WTC11 (cell line): ENCODE measurements at regions not wholly inside any gene's neighbourhood (a gene's known extent, or its start where the extent isn't known, plus 50 kb on each side); places are given as distances from the start of the nearest gene placed in this dataset.
A peak's percentile ranks its signal among the peaks of the same experiment; 100 is the strongest.

Source experiments
- ATAC-seq: fragments of 200-7000 bp; cut with Tn5 transposase; 2 replicates; pipeline ENCODE4 v1.10.0; 2021; ENCODE audit warnings: mild to moderate bottlenecking, moderate library complexity
- CTCF ChIA-PET: fragments of 300-600 bp; sonication (Branson Sonifier 250); formaldehyde crosslinking; loops from one replicate; lab custom pipeline; 2021; ENCODE audit warnings: antibody characterized with exemption; lab: Charles Lee
- POLR2A ChIA-PET: fragments of 350-600 bp; sonication (Branson Sonifier 250); formaldehyde crosslinking; loops from one replicate; lab custom pipeline; 2021; ENCODE audit warnings: antibody characterized with exemption; lab: Charles Lee
- DNase-seq: peaks from one replicate; pipeline ENCODE4 v3.0.0; 2021; ENCODE audit warnings: low spot score
- H3K27ac Mint-ChIP-seq: 2 replicates; pipeline ENCODE4 v1.8.0; 2021; ENCODE audit warnings: mixed read lengths
- H3K27me3 Mint-ChIP-seq: 2 replicates; pipeline ENCODE4 v1.8.0; 2021; ENCODE audit warnings: low read depth, mild to moderate bottlenecking, moderate library complexity, mixed read lengths
- H3K36me3 Mint-ChIP-seq: 2 replicates; pipeline ENCODE4 v1.8.0; 2021; ENCODE audit warnings: mixed read lengths
- H3K4me1 Mint-ChIP-seq: 2 replicates; pipeline ENCODE4 v1.8.0; 2022; ENCODE audit warnings: mixed read lengths
- H3K4me3 Mint-ChIP-seq: 2 replicates; pipeline ENCODE4 v1.8.0; 2021; ENCODE audit warnings: mild to moderate bottlenecking, moderate library complexity, mixed read lengths
- H3K9me3 Mint-ChIP-seq: 2 replicates; pipeline ENCODE4 v1.8.0; 2021; ENCODE audit warnings: mixed read lengths
- AR ChIP-seq: fragments of 250-450 bp; sonication (Bioruptor Pico); IDR thresholded peaks from 2 replicates; pipeline ENCODE4 v1.9.0; 2021; ENCODE audit warnings: mild to moderate bottlenecking
- ATF6 ChIP-seq: sonication (generic); formaldehyde crosslinking; IDR thresholded peaks from 2 replicates; pipeline ENCODE4 v1.8.1; 2023; ENCODE audit warnings: mild to moderate bottlenecking, missing genetic modification reagents
- CREB1 ChIP-seq: sonication (generic); formaldehyde crosslinking; IDR thresholded peaks from 2 replicates; pipeline ENCODE4 v1.8.0; 2023; ENCODE audit warnings: mild to moderate bottlenecking, missing genetic modification reagents
- FOXP1 ChIP-seq: sonication (generic); formaldehyde crosslinking; IDR thresholded peaks from 2 replicates; pipeline ENCODE4 v1.8.0; 2022; ENCODE audit warnings: missing genetic modification reagents, mild to moderate bottlenecking, moderate library complexity, borderline replicate concordance
- HMGXB4 ChIP-seq: sonication (generic); formaldehyde crosslinking; IDR thresholded peaks from 2 replicates; pipeline ENCODE4 v1.8.1; 2023; ENCODE audit warnings: mild to moderate bottlenecking, moderate library complexity, missing genetic modification reagents
- MYBL2 ChIP-seq: sonication (generic); formaldehyde crosslinking; IDR thresholded peaks from 2 replicates; pipeline ENCODE4 v1.8.1; 2023; ENCODE audit warnings: mild to moderate bottlenecking, moderate library complexity, missing genetic modification reagents
- NFE2L1 ChIP-seq: sonication (generic); formaldehyde crosslinking; IDR thresholded peaks from 2 replicates; pipeline ENCODE4 v1.8.1; 2023; ENCODE audit warnings: missing genetic modification reagents
- ZBTB43 ChIP-seq: sonication (generic); formaldehyde crosslinking; IDR thresholded peaks from 2 replicates; pipeline ENCODE4 v1.8.1; 2023; ENCODE audit warnings: mild to moderate bottlenecking, missing genetic modification reagents
- ZNF281 ChIP-seq: sonication (generic); formaldehyde crosslinking; IDR thresholded peaks from 2 replicates; pipeline ENCODE4 v1.8.0; 2023; ENCODE audit warnings: mild to moderate bottlenecking, missing genetic modification reagents
- ZNF317 ChIP-seq: sonication (generic); formaldehyde crosslinking; IDR thresholded peaks from 2 replicates; pipeline ENCODE4 v1.8.1; 2023; ENCODE audit warnings: low read depth, mild to moderate bottlenecking, moderate library complexity, missing genetic modification reagents, borderline replicate concordance
- TF ChIP-seq, protein P1 (sequence below): sonication (generic); formaldehyde crosslinking; IDR thresholded peaks from 2 replicates; pipeline ENCODE4 v1.8.1; 2022; ENCODE audit warnings: mild to moderate bottlenecking, missing genetic modification reagents, moderate library complexity, borderline replicate concordance
- TF ChIP-seq, protein P2 (sequence below): sonication (generic); formaldehyde crosslinking; conservative IDR thresholded peaks from 2 replicates; pipeline ENCODE4 v1.8.1; 2023; ENCODE audit warnings: mild to moderate bottlenecking, low read depth, missing genetic modification reagents, moderate library complexity
- TF ChIP-seq, protein P3 (sequence below): sonication (generic); formaldehyde crosslinking; IDR thresholded peaks from 2 replicates; pipeline ENCODE4 v1.8.0; 2022; ENCODE audit warnings: missing genetic modification reagents

DNA sequence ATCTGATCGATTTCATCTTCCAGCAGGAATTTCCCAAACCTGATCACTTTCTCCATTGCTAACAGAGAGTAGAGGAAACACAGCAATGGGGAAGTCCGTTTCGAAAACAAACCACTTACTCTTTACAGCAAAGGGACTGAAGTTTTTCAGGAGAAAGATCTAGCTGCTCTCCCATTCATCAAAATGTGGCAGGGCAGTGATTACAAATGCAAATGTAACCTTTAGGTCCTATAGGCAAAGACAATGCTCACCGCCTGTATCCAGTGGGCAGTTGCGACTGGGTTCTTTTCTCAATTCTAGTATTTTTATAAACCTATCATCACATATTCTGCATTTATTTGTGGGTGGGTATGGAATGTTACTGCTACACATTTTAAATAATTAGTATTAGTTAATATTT, 218.0 kb upstream of the ZFHX3 start (continued):
- TF ChIP-seq NFE2L1 (CRISPR knock-in tag) (no peak), AR (CRISPR knock-in tag) (no peak), ATF6 (CRISPR knock-in tag) (no peak), HMGXB4 (CRISPR knock-in tag) (no peak), CREB1 (no peak)
- TF ChIP-seq, protein P1, sequence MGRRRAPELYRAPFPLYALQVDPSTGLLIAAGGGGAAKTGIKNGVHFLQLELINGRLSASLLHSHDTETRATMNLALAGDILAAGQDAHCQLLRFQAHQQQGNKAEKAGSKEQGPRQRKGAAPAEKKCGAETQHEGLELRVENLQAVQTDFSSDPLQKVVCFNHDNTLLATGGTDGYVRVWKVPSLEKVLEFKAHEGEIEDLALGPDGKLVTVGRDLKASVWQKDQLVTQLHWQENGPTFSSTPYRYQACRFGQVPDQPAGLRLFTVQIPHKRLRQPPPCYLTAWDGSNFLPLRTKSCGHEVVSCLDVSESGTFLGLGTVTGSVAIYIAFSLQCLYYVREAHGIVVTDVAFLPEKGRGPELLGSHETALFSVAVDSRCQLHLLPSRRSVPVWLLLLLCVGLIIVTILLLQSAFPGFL = no peak

- Mint-ChIP-seq H3K4me1 (peaks cover 8% of the 10 kb centered on the region; the same call in 1 of the 2 replicates), H3K27ac (no peak overlapping the region), H3K27me3 (no peaks in the 10 kb centered on the region; the same call in 1 of the 2 replicates), H3K36me3 (peaks cover 6% of the 10 kb centered on the region), H3K4me3 (no peak overlapping the region), H3K9me3 (peaks cover 15% of the 10 kb centered on the region)
- DNase-seq (peak; percentile 32), ATAC-seq (peak; percentile 30; the same call in 1 of the 2 replicates)
- ChIA-PET POLR2A (no interaction called here), CTCF (interaction anchor here (0.6 kb wide), 1 partner anchor 423 kb away, joined by 3 read pairs; no protein-coding TSS in a partner anchor)
- TF ChIP-seq MYBL2 (CRISPR knock-in tag) (no peak), ZNF317 (CRISPR knock-in tag) (no peak), ZNF281 (CRISPR knock-in tag) (no peak), HMGXB4 (CRISPR knock-in tag) (no peak), FOXP1 (CRISPR knock-in tag) (no peak), ZBTB43 (no peak)
- TF ChIP-seq, protein P2, sequence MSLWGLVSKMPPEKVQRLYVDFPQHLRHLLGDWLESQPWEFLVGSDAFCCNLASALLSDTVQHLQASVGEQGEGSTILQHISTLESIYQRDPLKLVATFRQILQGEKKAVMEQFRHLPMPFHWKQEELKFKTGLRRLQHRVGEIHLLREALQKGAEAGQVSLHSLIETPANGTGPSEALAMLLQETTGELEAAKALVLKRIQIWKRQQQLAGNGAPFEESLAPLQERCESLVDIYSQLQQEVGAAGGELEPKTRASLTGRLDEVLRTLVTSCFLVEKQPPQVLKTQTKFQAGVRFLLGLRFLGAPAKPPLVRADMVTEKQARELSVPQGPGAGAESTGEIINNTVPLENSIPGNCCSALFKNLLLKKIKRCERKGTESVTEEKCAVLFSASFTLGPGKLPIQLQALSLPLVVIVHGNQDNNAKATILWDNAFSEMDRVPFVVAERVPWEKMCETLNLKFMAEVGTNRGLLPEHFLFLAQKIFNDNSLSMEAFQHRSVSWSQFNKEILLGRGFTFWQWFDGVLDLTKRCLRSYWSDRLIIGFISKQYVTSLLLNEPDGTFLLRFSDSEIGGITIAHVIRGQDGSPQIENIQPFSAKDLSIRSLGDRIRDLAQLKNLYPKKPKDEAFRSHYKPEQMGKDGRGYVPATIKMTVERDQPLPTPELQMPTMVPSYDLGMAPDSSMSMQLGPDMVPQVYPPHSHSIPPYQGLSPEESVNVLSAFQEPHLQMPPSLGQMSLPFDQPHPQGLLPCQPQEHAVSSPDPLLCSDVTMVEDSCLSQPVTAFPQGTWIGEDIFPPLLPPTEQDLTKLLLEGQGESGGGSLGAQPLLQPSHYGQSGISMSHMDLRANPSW = no peak
- TF ChIP-seq, protein P3, sequence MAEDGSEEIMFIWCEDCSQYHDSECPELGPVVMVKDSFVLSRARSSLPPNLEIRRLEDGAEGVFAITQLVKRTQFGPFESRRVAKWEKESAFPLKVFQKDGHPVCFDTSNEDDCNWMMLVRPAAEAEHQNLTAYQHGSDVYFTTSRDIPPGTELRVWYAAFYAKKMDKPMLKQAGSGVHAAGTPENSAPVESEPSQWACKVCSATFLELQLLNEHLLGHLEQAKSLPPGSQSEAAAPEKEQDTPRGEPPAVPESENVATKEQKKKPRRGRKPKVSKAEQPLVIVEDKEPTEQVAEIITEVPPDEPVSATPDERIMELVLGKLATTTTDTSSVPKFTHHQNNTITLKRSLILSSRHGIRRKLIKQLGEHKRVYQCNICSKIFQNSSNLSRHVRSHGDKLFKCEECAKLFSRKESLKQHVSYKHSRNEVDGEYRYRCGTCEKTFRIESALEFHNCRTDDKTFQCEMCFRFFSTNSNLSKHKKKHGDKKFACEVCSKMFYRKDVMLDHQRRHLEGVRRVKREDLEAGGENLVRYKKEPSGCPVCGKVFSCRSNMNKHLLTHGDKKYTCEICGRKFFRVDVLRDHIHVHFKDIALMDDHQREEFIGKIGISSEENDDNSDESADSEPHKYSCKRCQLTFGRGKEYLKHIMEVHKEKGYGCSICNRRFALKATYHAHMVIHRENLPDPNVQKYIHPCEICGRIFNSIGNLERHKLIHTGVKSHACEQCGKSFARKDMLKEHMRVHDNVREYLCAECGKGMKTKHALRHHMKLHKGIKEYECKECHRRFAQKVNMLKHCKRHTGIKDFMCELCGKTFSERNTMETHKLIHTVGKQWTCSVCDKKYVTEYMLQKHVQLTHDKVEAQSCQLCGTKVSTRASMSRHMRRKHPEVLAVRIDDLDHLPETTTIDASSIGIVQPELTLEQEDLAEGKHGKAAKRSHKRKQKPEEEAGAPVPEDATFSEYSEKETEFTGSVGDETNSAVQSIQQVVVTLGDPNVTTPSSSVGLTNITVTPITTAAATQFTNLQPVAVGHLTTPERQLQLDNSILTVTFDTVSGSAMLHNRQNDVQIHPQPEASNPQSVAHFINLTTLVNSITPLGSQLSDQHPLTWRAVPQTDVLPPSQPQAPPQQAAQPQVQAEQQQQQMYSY (CRISPR knock-in tag) = peak; percentile 72
These were observed 217.4 kb upstream of the ZFHX3 start for GRCh38 chr16:73265124-73265837.
